Subcutaneous abdominal adipose tissue (tissue), 5 donors: ENCODE measurements at regions not wholly inside any gene's neighbourhood (a gene's known extent, or its start where the extent isn't known, plus 50 kb on each side); places are given as distances from the start of the nearest gene placed in this dataset.
"Not testable (repeated sequence)": the region's sequence is repeated elsewhere in the genome, so short reads cannot be mapped to it uniquely, and the experiment has no call there.

Source experiments
- H3K27ac ChIP-seq: one replicate; pipeline ENCODE4 v1.7.0; 2013; ENCODE audit warnings: low read depth, mild to moderate bottlenecking, inconsistent platforms, low read length, moderate library complexity
- H3K27me3 ChIP-seq, 5 donors: one replicate each; pipeline ENCODE4 v1.7.0; 2013; ENCODE audit warnings: low read length in 5 of 5, inconsistent platforms in 1 of 5; ENCODE audit not compliant: control insufficient read depth in 5 of 5, insufficient read depth in 4 of 5
- H3K36me3 ChIP-seq, 5 donors: one replicate each; pipeline ENCODE4 v1.7.0; 2013; ENCODE audit warnings: low read length in 5 of 5; ENCODE audit not compliant: control insufficient read depth in 5 of 5, insufficient read depth in 5 of 5
- H3K4me1 ChIP-seq, 5 donors: one replicate each; pipeline ENCODE4 v1.7.0; 2013; ENCODE audit warnings: low read length in 5 of 5, mild to moderate bottlenecking in 3 of 5, moderate library complexity in 1 of 5; ENCODE audit not compliant: control insufficient read depth in 5 of 5, insufficient read depth in 5 of 5
- H3K4me3 ChIP-seq, 5 donors: one replicate each; pipeline ENCODE4 v1.7.0; 2013; ENCODE audit warnings: low read length in 5 of 5, low read depth in 1 of 5
- H3K9ac ChIP-seq, 5 donors: one replicate each; pipeline ENCODE4 v1.7.0; 2013; ENCODE audit warnings: low read length in 5 of 5, mild to moderate bottlenecking in 4 of 5, moderate library complexity in 3 of 5
- H3K9me3 ChIP-seq, 5 donors: one replicate each; pipeline ENCODE4 v1.7.0; 2013; ENCODE audit warnings: low read length in 5 of 5; ENCODE audit not compliant: control insufficient read depth in 5 of 5
- donor health status: healthy.
- donor health status: healthy.
- donor health status: healthy.
- donor health status: healthy.
- donor health status: healthy.

GRCh38 chr5:118590806-118591205 is 397.5 kb downstream of the DTWD2 start:
- no peak overlapping the region for H3K9ac ChIP-seq
- H3K27ac ChIP-seq: no peak overlapping the region
- H3K4me3 ChIP-seq: no peak overlapping the region
- no peaks in the 10 kb centered on the region for H3K4me1 ChIP-seq
- no peaks in the 10 kb centered on the region for H3K27me3 ChIP-seq
- no peaks in the 10 kb centered on the region for H3K36me3 ChIP-seq
- H3K9me3 ChIP-seq: no peaks in the 10 kb centered on the region

GRCh38 chr5:118580949-118581348 is 407.4 kb downstream of the DTWD2 start:
- Histone ChIP-seq H3K4me1 (peaks cover 0 to 3% (median 0%) of the 10 kb centered on the region in 5 donors), H3K9me3 (no peaks in the 10 kb centered on the region), H3K9ac (no peak overlapping the region), H3K4me3 (no peak overlapping the region), H3K27me3 (no peaks in the 10 kb centered on the region), H3K27ac (no peak overlapping the region), H3K36me3 (no peaks in the 10 kb centered on the region)

DNA sequence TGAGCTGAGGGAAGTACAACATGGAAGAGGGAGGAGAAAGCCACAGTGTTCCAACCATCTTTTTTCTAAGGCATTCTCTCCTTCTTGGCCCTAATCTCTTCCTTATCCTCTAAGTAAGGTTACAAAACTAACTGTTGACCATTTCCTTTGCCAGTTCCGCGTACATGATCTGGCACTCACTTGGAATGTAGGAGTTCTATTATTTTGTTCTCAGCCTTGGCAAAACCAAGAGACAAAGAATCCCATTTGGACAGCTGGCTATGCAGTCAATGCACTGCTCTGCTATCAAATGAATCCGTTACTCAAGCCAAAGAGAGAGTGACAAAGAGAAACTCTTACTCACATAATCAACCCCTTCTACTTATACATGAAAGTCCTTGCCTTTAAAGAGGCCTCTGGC is 410.3 kb downstream of the DTWD2 start:
- Histone ChIP-seq H3K36me3 (no peaks in the 10 kb centered on the region), H3K27ac (no peak overlapping the region), H3K9me3 (no peaks in the 10 kb centered on the region), H3K27me3 (no peaks in the 10 kb centered on the region), H3K4me1 (peaks cover 0 to 3% (median 0%) of the 10 kb centered on the region in 5 donors), H3K4me3 (no peak overlapping the region), H3K9ac (no peak overlapping the region)

GRCh38 chr5:118577621-118578020 is 410.7 kb downstream of the DTWD2 start:
- no peak overlapping the region for H3K4me3 ChIP-seq
- no peak overlapping the region for H3K27ac ChIP-seq
- no peaks in the 10 kb centered on the region for H3K9me3 ChIP-seq
- H3K9ac ChIP-seq: no peak overlapping the region
- H3K27me3 ChIP-seq: no peaks in the 10 kb centered on the region
- H3K4me1 ChIP-seq: peaks cover 0 to 3% (median 0%) of the 10 kb centered on the region in 5 donors
- no peaks in the 10 kb centered on the region for H3K36me3 ChIP-seq

DNA sequence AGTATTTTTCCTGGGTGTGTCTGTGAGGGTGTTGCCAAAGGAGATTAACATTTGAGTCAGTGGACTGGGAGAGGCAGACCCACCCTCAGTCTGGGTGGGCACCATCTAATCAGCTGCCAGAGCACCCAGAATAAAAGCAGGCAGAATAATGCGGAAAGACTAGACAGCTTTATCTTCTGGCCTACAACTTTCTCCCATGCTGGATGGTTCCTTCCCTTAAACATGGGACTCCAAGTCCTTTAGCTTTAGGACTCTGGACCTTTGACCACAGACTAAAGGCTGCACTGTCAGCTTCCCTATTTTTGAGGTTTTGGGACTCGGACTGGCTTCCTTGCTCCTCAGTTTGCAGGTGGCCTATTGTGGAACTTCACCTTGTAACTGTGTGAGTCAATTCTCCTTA is 418.1 kb downstream of the DTWD2 start:
- H3K9me3 ChIP-seq, H3K4me3 ChIP-seq, H3K27ac ChIP-seq, H3K4me1 ChIP-seq, H3K27me3 ChIP-seq, H3K36me3 ChIP-seq, H3K9ac ChIP-seq: not testable (repeated sequence)

DNA sequence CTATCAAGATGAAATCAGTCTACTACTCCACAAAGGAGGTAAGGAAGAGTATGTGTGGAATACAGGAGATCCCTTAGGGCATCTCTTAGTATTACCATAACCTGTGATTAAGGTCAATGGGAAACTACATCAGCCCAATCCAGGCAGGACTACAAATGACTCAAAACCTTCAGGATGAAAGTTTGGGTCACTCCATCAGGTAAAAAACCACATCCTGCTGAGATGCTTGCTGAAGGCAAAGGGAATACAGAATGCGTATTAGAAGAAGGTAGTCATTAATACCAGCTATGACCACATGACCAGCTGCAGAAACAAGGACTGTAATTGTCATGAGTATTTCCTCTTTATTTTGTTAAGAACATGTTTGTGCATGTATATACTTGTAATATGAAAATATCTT is 418.8 kb downstream of the DTWD2 start:
- not testable (repeated sequence) for H3K4me1 ChIP-seq, H3K27me3 ChIP-seq, H3K36me3 ChIP-seq, H3K4me3 ChIP-seq, H3K9me3 ChIP-seq, H3K9ac ChIP-seq, H3K27ac ChIP-seq

- Histone ChIP-seq H3K27ac (no peak overlapping the region), H3K9ac (no peak overlapping the region), H3K4me1 (no peaks in the 10 kb centered on the region), H3K9me3 (no peaks in the 10 kb centered on the region), H3K27me3 (no peaks in the 10 kb centered on the region), H3K4me3 (no peak overlapping the region), H3K36me3 (no peaks in the 10 kb centered on the region)
Observed at GRCh38 chr5:118565335-118565971, 422.9 kb downstream of the DTWD2 start.

GRCh38 chr5:118561971-118562370 is 426.4 kb downstream of the DTWD2 start:
- no peaks in the 10 kb centered on the region for H3K9me3 ChIP-seq
- no peak overlapping the region for H3K4me3 ChIP-seq
- no peak overlapping the region for H3K27ac ChIP-seq
- no peaks in the 10 kb centered on the region for H3K36me3 ChIP-seq
- H3K27me3 ChIP-seq: no peaks in the 10 kb centered on the region
- no peak overlapping the region for H3K9ac ChIP-seq
- no peaks in the 10 kb centered on the region for H3K4me1 ChIP-seq

- Histone ChIP-seq H3K36me3 (no peaks in the 10 kb centered on the region), H3K27me3 (no peaks in the 10 kb centered on the region), H3K4me3 (no peak overlapping the region), H3K4me1 (no peaks in the 10 kb centered on the region), H3K9ac (no peak overlapping the region), H3K27ac (no peak overlapping the region), H3K9me3 (no peaks in the 10 kb centered on the region)
Observed at GRCh38 chr5:118561235-118561634, 427.1 kb downstream of the DTWD2 start.

DNA sequence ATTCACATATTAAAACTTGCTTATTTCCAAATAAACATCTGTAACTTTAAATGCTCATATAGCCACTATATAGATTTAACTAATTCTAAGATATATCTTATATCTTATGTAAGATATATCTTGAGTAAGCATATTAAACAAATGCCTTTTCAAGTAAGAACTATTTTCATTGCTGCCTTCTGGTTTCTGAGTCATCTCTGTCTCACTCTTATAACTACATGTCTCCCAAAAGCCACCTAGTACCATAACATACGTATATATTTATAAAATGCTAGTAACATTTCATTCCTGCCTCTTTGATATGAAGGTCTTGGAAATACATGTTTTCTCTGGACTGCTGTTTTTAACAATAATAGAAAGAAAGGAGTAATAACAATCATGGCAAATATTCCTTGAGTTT is 429.5 kb downstream of the DTWD2 start:
- Histone ChIP-seq H3K9ac (no peak overlapping the region), H3K27me3 (no peaks in the 10 kb centered on the region), H3K36me3 (no peaks in the 10 kb centered on the region), H3K4me1 (peaks cover 0 to under 1% (median 0%) of the 10 kb centered on the region in 5 donors), H3K4me3 (no peak overlapping the region), H3K9me3 (no peaks in the 10 kb centered on the region), H3K27ac (no peak overlapping the region)

GRCh38 chr5:118557251-118557661 is 431.1 kb downstream of the DTWD2 start:
- H3K9ac ChIP-seq: no peak overlapping the region
- H3K36me3 ChIP-seq: no peaks in the 10 kb centered on the region
- H3K27ac ChIP-seq: no peak overlapping the region

More at GRCh38 chr5:118557251-118557661, 431.1 kb downstream of the DTWD2 start:
- Histone ChIP-seq H3K4me3 (no peak overlapping the region), H3K4me1 (peaks cover 0 to 7% (median 0%) of the 10 kb centered on the region in 5 donors), H3K27me3 (no peaks in the 10 kb centered on the region), H3K9me3 (no peaks in the 10 kb centered on the region)
